OCI-LY7 (cell line): ENCODE measurements at regions not wholly inside any gene's neighbourhood (a gene's known extent, or its start where the extent isn't known, plus 50 kb on each side); places are given as distances from the start of the nearest gene placed in this dataset.

Source experiments
- BruUV-seq: library from RNA; stranded (reverse); fragments of 400-500 nt; replicated peaks from 2 replicates; lab custom pipeline; 2021; lab: Mats Ljungman, UMichigan
- CTCF ChIA-PET: fragments of 300-600 bp; sonication (Branson Sonifier 250); formaldehyde crosslinking; loops from one replicate; lab custom pipeline; 2022; ENCODE audit warnings: antibody characterized with exemption; ENCODE audit not compliant: unreplicated experiment; lab: Charles Lee
- POLR2A ChIA-PET: fragments of 300-600 bp; sonication (Branson Sonifier 250); formaldehyde crosslinking; loops from one replicate; lab custom pipeline; 2022; ENCODE audit warnings: antibody characterized with exemption; lab: Charles Lee
- DNase-seq: peaks from one replicate; pipeline ENCODE4 v3.0.0-alpha.2; 2015; ENCODE audit warnings: low spot score
- H2AFZ ChIP-seq: fragments of 200-600 bp; sonication (generic), shearing (Covaris generic); 2 replicates; pipeline ENCODE4 v1.6.1; 2014; ENCODE audit warnings: mild to moderate bottlenecking, antibody characterized with exemption, low read length, moderate library complexity
- H3K27ac ChIP-seq: fragments of 200-600 bp; sonication (generic); 2 replicates; pipeline ENCODE4 v1.5.1; 2014; ENCODE audit warnings: mixed run types, low read depth, mild to moderate bottlenecking, moderate library complexity, low read length, inconsistent platforms; ENCODE audit not compliant: poor library complexity, severe bottlenecking
- H3K36me3 ChIP-seq: fragments of 200-600 bp; sonication (generic); 2 replicates; pipeline ENCODE4 v1.6.1; 2014; ENCODE audit warnings: mild to moderate bottlenecking, antibody characterized with exemption, low read length, moderate library complexity, mixed read lengths; ENCODE audit not compliant: insufficient read depth
- H3K4me1 ChIP-seq: fragments of 200-600 bp; sonication (generic); 2 replicates; pipeline ENCODE4 v1.5.1; 2014; ENCODE audit warnings: mild to moderate bottlenecking, low read length; ENCODE audit not compliant: insufficient read depth, poor library complexity, severe bottlenecking
- H3K4me2 ChIP-seq: fragments of 200-600 bp; sonication (generic); 2 replicates; pipeline ENCODE4 v1.6.1; 2014; ENCODE audit warnings: mild to moderate bottlenecking, low read length
- H3K4me3 ChIP-seq: fragments of 200-600 bp; sonication (generic); 2 replicates; pipeline ENCODE4 v1.5.1; 2014; ENCODE audit warnings: mild to moderate bottlenecking, low read depth, low read length; ENCODE audit not compliant: poor library complexity, severe bottlenecking
- H3K79me2 ChIP-seq: fragments of 200-600 bp; sonication (generic); 2 replicates; pipeline ENCODE4 v1.6.1; 2016; ENCODE audit warnings: low read depth, mild to moderate bottlenecking, low read length, moderate library complexity, mixed read lengths; ENCODE audit not compliant: insufficient read depth
- H3K9me2 ChIP-seq: fragments of 200-600 bp; sonication (generic); 2 replicates; pipeline ENCODE4 v1.6.1; 2016; ENCODE audit warnings: mild to moderate bottlenecking, low read length, mixed read lengths; ENCODE audit not compliant: insufficient read depth
- H3K9me3 ChIP-seq: fragments of 200-600 bp; sonication (generic); 2 replicates; pipeline ENCODE4 v1.6.1; 2014; ENCODE audit warnings: mild to moderate bottlenecking, mixed run types, low read length, mixed read lengths
- H4K20me1 ChIP-seq: fragments of 200-600 bp; sonication (generic); 2 replicates; pipeline ENCODE4 v1.6.1; 2014; ENCODE audit warnings: mild to moderate bottlenecking, antibody characterized with exemption, low read length, moderate library complexity, mixed read lengths; ENCODE audit not compliant: insufficient read depth
- EZH2phosphoT487 ChIP-seq: fragments of 200-600 bp; sonication (generic); IDR thresholded peaks from 2 replicates; pipeline ENCODE4 v1.6.1; 2018; ENCODE audit warnings: low read depth, borderline replicate concordance, mild to moderate bottlenecking, mixed run types, antibody characterized with exemption, low read length, moderate library complexity, mixed read lengths
- intact Hi-C: fragments of 100-400 bp; cut with micrococcal nuclease; formaldehyde crosslinking; loops from one replicate; pipeline ENCODE4 v1.10.0; 2022; ENCODE audit not compliant: unreplicated experiment
- TF ChIP-seq, protein P1 (sequence below): fragments of 200-600 bp; sonication (generic); conservative IDR thresholded peaks from 2 replicates; pipeline ENCODE4 v1.5.1; 2014; ENCODE audit warnings: mild to moderate bottlenecking, antibody characterized with exemption, low read length, moderate library complexity, mixed read lengths

DNA sequence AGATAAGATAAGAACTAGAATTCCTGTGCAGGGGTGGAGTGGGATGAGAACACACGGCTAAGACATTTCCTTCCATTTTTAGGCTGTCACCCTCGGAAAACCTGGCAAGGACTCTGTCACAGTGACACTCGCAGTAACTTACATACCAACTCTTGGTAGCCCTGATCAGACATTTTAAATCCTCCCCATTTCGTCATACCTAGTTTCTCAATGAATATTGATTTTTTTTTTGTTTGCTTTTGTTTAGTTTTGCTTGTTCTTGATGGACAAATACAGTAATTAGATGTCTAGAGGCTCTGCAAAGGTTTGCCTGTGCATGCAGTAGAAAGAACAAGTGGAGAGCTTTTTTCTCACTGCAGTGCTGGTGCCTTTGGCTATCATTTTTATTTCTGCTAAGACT is 213.0 kb upstream of the FAM83B start:
- intact Hi-C loops, result no loop called here

DNA sequence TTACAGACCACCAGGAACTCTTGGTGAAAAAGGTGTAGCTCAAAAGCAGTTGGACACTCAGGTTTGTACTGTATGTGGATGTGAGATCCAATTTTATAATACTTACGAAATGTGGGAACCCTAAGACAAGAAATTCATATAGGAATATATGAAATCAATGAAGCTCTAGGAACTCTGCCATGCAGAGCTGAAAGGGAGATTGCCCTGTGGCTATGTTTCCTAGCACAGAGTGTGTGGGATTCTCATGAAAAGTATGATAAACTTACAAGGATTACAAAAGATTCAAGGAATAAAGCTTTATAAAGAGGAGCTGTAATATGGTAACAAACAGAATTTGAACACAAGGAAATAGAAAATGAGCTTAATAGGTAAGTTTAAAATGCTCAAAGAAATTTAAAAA is 205.7 kb upstream of the FAM83B start:
- Histone ChIP-seq H3K27ac (no peak overlapping the region), H4K20me1 (no peaks in the 10 kb centered on the region), H3K79me2 (no peaks in the 10 kb centered on the region), H3K4me3 (no peak overlapping the region), H3K4me1 (no peaks in the 10 kb centered on the region), H3K36me3 (no peaks in the 10 kb centered on the region), H2AFZ (no peak overlapping the region), H3K9me2 (no peaks in the 10 kb centered on the region), H3K9me3 (no peaks in the 10 kb centered on the region), H3K4me2 (no peak overlapping the region)
- BruUV-seq, result no TSS peak
- ChIA-PET POLR2A (interaction anchor here (0.6 to 1.6 kb wide), 4 partner anchors 12 to 794 kb away, joined by 3 to 6 read pairs (median 4); no protein-coding TSS in a partner anchor), CTCF (no interaction called here)
- TF ChIP-seq, protein P1, sequence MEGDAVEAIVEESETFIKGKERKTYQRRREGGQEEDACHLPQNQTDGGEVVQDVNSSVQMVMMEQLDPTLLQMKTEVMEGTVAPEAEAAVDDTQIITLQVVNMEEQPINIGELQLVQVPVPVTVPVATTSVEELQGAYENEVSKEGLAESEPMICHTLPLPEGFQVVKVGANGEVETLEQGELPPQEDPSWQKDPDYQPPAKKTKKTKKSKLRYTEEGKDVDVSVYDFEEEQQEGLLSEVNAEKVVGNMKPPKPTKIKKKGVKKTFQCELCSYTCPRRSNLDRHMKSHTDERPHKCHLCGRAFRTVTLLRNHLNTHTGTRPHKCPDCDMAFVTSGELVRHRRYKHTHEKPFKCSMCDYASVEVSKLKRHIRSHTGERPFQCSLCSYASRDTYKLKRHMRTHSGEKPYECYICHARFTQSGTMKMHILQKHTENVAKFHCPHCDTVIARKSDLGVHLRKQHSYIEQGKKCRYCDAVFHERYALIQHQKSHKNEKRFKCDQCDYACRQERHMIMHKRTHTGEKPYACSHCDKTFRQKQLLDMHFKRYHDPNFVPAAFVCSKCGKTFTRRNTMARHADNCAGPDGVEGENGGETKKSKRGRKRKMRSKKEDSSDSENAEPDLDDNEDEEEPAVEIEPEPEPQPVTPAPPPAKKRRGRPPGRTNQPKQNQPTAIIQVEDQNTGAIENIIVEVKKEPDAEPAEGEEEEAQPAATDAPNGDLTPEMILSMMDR, result no peak
- no peak for TF ChIP-seq EZH2phosphoT487
- no peak for DNase-seq
- intact Hi-C loops, result no loop called here

More for the DNA sequence above, 213.0 kb upstream of the FAM83B start:
- Histone ChIP-seq H3K79me2 (no peaks in the 10 kb centered on the region), H3K4me3 (no peak overlapping the region), H3K9me2 (no peaks in the 10 kb centered on the region), H2AFZ (no peak overlapping the region), H3K27ac (no peak overlapping the region), H3K9me3 (no peaks in the 10 kb centered on the region), H3K4me1 (no peaks in the 10 kb centered on the region), H3K36me3 (no peaks in the 10 kb centered on the region), H3K4me2 (no peak overlapping the region), H4K20me1 (no peaks in the 10 kb centered on the region)
- no TSS peak for BruUV-seq
- no peak for DNase-seq
- TF ChIP-seq, protein P1, result no peak
- no peak for TF ChIP-seq EZH2phosphoT487
- CTCF ChIA-PET, result no interaction called here
- POLR2A ChIA-PET, result no interaction called here

DNA sequence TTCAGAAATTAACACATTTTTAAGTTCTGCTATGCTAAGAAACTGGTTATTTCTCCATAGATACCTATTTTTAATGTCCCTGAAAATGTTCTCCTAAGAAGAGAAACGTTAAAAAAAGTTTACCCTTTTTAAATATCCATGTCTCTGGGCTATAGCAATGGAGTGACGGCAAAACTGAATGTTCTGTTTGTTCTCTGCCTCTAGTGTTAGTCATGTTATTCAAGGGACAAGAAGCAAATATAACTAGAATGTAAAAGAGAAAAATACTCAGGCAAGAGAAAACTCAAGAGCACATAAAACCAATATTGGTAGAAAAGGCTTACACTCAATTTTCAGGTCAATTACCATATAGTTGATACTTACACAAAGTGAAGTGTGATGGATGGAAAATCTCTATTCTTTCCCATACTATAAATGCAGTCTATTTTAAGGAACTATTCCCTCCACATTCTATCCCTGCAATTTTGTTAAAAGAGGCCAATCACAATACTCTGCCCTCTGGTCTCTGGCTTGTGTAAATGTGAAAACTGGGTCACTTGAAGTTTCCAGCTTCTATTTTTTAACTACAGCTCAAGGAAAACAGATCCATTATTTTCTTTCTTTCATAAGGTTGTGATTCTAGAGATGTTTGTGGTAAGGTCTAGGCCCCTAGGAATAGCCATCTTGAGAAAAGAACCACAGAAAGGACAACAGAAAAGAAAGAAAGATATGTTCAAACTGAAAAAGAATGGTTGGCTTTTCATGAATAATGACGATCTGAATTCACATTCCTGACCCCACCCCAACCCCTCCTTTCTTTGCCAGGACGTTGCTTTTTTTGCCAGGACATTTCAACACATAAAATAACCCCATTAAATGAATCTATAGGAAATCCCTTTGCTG is 200.3 kb upstream of the FAM83B start:
- H3K79me2 ChIP-seq, result no peaks in the 10 kb centered on the region
- H2AFZ ChIP-seq, result no peak overlapping the region
- TF ChIP-seq, protein P1, result no peak
- no peak for TF ChIP-seq EZH2phosphoT487
- no peaks in the 10 kb centered on the region for H3K9me2 ChIP-seq
- no TSS peak for BruUV-seq
- H3K27ac ChIP-seq, result no peak overlapping the region
- ChIA-PET POLR2A (no interaction called here), CTCF (no interaction called here)
- DNase-seq, result no peak
- no peak overlapping the region for H3K4me2 ChIP-seq
- H3K4me1 ChIP-seq, result no peaks in the 10 kb centered on the region
- no peaks in the 10 kb centered on the region for H3K9me3 ChIP-seq
- intact Hi-C loops, result no loop called here
- H3K4me3 ChIP-seq, result no peak overlapping the region
- H3K36me3 ChIP-seq, result no peaks in the 10 kb centered on the region
- H4K20me1 ChIP-seq, result no peaks in the 10 kb centered on the region
